ENCODE measurements at regions not wholly inside any gene's neighbourhood (a gene's known extent, or its start where the extent isn't known, plus 50 kb on each side); places are given as distances from the start of the nearest gene placed in this dataset.
"Not testable (repeated sequence)": the region's sequence is repeated elsewhere in the genome, so short reads cannot be mapped to it uniquely, and the experiment has no call there.

DNA sequence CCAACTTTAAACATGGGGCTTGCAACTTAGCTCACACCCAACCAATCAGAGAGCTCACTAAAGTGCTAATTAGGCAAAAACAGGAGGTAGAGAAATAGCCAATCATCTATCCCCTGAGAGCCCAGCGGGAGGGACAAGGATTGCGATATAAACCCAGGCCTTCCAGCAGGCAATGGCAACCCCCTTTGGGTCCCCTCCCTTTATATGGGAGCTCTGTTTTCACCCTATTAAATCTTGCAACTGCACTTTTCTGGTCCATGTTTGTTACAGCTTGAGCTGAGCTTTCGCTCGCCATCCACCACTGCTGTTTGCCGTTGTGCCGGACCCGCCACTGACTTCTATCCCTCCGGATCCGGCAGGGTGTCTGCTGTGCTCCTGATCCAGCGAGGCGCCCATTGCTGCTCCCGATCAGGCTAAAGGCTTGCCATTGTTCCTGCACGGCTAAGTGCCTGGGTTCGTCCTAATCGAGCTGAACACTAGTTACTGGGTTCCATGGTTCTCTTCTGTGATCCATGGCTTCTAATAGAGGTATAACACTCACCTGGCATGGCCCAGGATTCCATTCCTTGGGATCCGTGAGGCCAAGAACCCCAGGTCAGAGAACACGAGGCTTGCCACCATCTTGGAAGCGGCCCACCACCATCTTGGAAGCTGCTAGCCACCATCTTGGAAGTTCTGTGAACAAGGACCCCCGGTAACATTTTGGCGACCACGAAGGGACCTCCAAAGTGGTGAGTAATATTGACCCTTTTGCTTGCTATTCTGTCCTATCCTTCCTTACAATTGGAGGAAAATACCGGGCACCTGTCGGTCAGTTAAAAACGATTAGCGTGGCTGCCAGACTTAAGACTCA, 161.3 kb upstream of the GCFC2 start:
- not testable (repeated sequence) for DNase-seq

DNA sequence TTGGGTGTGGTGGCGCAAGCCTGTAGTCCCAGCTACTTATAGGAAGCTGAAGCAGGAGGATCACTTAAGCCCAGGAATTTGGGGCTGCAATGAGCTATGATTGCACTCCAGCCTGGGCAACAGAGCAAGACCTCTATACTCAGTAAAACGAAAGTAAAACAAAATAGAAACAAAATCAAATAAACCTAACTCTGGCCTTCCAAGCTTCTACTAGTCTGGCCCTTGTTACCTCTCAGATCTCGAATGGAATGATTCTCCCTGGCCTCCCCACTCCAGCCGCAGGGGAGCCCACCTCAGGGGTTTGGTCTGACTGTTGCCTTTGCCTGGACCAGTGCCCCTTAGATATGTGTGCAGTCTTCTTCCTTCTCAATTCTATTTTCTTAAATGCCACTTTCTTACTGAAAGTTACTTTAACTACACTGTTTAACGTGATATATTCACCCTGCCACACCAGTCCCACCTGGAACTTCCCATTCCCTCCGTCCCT, 160.0 kb upstream of the GCFC2 start:
- DNase-seq = no peak

GRCh38 chr2:75870133-75870532, 159.4 kb upstream of the GCFC2 start:
- no peak for DNase-seq

DNA sequence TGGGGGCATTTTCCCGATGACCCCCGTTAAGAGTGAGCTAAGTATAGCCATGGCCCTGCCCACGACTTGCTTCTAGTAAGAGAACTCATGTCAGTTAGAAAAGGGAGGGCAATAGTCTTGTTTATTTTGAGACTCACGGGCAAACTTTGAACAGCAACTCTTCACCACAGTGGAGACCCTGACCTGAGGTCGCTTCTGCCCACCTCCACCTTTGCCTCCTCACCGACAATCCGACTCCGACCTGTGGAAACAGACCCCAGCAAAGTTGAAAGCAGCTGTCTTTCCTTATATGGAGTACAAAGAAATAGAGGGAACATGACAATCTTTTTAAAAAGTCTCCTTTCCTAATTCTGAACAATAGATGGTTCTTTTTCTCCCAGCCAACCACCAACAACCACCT, 155.0 kb upstream of the GCFC2 start:
- no peak for DNase-seq

DNA sequence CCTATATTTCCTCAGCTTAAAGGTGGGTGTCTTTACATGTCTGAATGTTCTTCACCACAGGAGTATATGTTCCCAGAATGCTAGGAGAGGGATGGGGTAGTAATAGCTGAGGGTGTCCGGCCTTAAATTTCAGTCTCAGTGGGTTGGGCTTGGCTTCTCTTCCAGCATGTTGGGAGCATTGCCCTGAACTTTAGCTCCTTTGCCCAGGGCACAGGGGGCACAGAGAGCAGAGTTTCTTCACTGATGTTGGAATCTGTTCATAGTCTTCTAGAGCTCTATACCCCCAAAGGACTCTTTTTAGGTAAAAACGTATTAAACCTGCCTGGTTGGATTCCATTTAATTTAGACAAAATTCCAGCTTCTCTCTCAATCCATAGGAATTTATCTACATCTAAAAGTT, 154.4 kb upstream of the GCFC2 start:
- no peak for DNase-seq

DNA sequence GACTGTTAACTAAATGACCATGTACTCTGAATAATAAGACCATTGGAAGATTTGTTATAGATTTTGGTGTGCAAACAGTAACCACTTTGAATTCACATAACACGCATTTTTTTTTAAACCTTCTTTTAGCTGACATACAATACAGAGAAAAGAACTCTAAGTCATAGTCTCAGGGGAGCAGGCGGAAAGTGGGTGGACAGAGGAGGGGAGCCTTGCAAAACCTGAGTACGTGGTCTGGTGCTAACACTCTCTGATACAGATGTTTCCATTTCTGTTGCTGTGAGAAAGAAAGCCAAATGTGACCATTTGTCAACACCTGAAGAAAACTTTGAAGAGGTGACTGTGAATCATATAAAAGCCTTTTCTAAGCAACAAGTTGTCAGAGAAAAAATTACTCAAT, 151.8 kb upstream of the GCFC2 start:
- no peak for DNase-seq

DNA sequence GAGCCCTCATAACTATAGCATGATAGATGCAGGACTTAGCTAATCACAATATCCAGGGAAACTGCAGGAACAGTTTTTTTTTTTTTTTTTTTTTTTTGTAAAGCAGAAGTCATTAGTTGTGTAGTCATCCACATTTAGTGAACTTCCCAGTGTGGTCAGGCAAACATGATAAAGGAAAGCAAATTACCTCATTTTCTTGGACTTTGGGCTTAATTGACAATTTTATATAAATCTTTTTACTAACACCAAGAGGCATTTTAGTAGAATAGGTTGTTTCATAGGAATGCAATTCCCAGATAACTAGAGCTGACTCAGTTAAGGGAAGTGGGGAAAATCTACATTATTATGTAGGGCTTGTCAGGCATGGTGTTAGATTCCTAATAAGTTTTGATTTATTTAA, 142.7 kb upstream of the GCFC2 start:
- DNase-seq = no peak

GRCh38 chr2:75852639-75853038, 141.9 kb upstream of the GCFC2 start:
- no peak for DNase-seq

- DNase-seq = no peak
Observed at GRCh38 chr2:75846683-75847190, 136.0 kb upstream of the GCFC2 start.

- no peak for DNase-seq
Observed at GRCh38 chr2:75844651-75845050, 133.9 kb upstream of the GCFC2 start.

GRCh38 chr2:75834588-75834987, 123.9 kb upstream of the GCFC2 start:
- DNase-seq = not testable (repeated sequence)

DNA sequence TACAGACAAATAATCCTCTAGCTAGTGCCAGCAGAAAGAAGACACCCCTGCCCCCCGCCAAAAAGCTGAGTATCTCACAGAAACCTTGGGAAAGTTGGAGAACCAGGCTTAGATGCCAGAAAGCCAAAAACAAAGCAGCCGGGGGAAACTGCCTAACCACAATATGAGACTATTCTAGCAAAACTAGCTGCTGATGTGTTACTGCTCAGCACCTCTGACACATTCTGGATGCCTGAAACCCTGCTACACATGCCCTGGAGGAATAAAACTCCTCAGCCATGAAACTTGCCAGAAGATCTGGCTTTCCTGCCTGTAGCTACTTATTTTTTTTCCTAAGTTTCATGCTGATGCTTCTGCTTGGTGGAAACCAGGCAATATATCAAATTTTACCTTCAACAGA, 122.7 kb upstream of the GCFC2 start:
- no peak for DNase-seq

DNA sequence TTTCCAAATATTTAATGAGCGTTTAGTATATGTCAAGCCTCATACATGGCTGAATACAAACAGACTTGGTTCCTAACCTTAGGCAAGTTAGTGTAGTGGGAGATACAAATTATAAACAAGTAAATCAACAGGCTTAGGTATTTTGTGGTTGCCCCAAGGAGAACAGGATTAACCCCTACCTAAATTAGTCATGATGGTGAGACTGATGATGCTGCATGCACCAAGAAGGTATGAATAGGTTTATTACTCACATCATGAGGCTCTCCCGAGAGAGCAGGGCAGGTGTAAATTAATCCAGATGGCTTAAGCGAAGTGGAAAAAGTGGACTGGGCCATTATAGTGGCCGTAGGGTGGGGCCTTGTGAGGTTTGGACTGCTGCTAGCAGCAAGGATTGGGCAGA, 118.1 kb upstream of the GCFC2 start:
- no peak for DNase-seq

GRCh38 chr2:75823515-75823914, 112.8 kb upstream of the GCFC2 start:
- DNase-seq = not testable (repeated sequence)

GRCh38 chr2:75822336-75822735, 111.6 kb upstream of the GCFC2 start:
- no peak for DNase-seq

- no peak for DNase-seq
Observed at GRCh38 chr2:75820693-75821092, 110.0 kb upstream of the GCFC2 start.

DNA sequence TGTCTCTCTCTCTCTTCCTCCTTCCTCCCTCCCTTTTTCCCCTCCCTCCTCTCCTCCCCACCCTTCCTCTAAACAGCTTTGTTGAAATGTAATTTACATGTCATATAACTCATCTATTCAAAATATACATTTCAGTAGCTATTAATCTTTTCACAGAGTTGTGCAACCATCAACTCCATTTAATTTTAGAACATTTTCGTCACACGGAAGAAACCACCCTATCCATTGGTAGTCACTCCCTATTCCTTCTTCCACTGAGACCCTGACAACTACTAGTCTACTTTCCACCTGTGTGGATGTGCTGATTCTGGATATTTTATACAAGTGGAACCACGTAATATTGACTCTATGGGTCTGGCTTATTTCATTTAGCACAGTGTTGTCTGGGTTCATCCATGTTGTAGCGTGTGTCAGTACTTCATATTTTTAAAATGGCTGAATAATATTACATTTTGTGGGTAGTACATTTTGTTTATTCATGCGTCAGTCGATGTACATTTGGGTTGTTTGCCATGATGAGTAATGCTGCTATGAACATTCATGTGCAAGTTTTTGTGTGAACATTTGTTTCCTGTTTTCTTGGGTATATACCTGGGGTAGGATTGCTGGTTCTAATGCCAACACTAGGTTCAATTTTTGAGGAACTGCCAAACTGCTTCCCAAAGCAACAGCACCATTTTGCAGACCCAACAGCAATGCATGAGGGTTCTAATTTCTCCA, 100.1 kb upstream of the GCFC2 start:
- no peak for DNase-seq

DNA sequence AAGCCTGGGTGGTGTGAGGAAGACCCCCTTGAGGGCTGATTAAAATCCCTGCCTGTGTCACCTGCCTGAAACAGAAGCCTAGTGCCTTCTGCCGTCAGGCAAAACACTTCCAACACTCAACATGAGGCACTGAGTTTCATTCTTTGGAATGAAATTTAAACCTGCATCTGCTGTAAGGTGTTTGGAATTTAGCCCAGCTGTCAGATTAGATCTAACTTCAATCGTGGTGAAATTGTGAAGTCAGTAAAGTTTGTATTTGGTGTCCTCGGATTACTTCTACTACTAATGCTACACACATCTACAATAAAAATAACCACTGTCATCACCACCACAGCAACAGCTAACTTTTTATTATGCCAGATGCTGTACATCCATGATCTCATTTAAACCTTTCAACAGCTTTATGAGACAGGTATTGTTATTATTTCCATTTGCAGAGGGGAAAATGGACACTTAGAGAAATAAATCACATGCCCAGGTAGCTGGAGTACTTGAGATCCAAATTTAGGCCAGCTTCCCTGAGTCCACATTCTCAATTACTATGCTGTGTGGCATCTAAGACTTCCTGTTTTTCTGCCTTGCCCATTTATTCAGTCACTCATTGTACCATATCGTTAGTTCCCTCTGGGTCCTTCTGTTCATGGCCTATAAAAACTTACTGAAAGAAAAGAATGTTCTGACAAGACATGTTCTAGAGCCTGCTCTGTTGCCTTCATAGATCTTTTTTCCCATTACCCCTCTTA, 98.2 kb upstream of the GCFC2 start:
- no peak for DNase-seq

DNA sequence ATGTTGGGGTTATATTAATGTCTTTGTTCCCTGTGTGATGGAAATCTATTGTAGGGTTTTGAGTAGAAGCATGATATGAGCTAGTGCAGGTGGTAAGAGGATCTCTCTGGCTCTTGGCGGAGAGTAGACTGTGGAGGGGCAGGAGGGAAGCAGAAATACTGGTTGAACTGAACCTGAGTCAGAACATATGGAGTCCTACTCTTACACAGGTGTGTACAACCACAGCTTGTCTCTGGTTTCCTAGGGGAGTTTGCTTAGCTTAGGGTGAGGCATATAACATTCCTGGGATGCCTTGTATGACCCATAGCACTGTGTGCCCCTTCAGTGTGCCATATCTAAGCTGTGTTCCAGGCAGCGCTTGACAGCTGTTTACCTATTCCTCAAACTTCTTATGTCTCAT, 97.3 kb upstream of the GCFC2 start:
- no peak for DNase-seq

GRCh38 chr2:75801234-75801982, 90.7 kb upstream of the GCFC2 start:
- DNase-seq = no peak

DNA sequence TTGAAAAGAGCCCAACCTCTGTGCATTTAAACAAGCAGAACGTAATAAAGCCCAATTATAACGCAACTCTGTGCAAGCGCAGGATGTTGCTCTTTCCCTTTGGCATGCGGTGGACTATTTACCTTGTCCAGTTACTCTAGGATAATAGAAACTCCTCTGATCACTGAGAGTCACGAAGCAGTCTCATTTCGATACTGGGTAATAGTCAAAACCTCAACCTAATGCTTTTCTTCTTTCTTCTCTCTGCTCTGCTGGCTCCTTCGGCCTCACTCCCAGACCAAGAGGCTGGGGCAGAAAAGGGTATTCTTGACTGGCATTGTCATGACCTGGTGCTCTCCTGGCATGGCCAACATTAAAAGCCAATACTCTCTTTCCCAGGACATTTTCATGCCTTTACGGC, 89.7 kb upstream of the GCFC2 start:
- no peak for DNase-seq

GRCh38 chr2:75799859-75800258, 89.1 kb upstream of the GCFC2 start:
- DNase-seq = no peak

- no peak for DNase-seq
Observed at GRCh38 chr2:75798569-75798968, 87.9 kb upstream of the GCFC2 start.
